Mesothelial cell of epicardium (in vitro differentiated cells): ENCODE measurements at regions not wholly inside any gene's neighbourhood (a gene's known extent, or its start where the extent isn't known, plus 50 kb on each side); places are given as distances from the start of the nearest gene placed in this dataset.

ENCODE experiments used
- DNase-seq, 2 experiments: peaks; one replicate each; pipeline ENCODE4 v3.0.0; 2021; ENCODE audit warnings: low spot score in 2 of 2; ENCODE audit not compliant: unreplicated experiment in 2 of 2
- H3K27ac Mint-ChIP-seq: 2 replicates; pipeline ENCODE4 v1.8.0; 2021; ENCODE audit warnings: mixed read lengths
- H3K27me3 Mint-ChIP-seq: 2 replicates; pipeline ENCODE4 v1.8.0; 2021; ENCODE audit warnings: low read depth, mixed read lengths
- H3K36me3 Mint-ChIP-seq: 2 replicates; pipeline ENCODE4 v1.8.0; 2021; ENCODE audit warnings: mixed read lengths
- H3K4me1 Mint-ChIP-seq: 2 replicates; pipeline ENCODE4 v1.8.0; 2021; ENCODE audit warnings: mixed read lengths
- H3K4me3 Mint-ChIP-seq: 2 replicates; pipeline ENCODE4 v1.8.0; 2021; ENCODE audit warnings: mild to moderate bottlenecking, moderate library complexity, mixed read lengths
- H3K9me3 Mint-ChIP-seq: 2 replicates; pipeline ENCODE4 v1.8.0; 2021; ENCODE audit warnings: mixed read lengths
- CTCF ChIP-seq: fragments of 200-600 bp; sonication (generic); IDR thresholded peaks from one replicate; pipeline ENCODE4 v1.5.0; 2021; ENCODE audit warnings: antibody characterized with exemption; ENCODE audit not compliant: unreplicated experiment

DNA sequence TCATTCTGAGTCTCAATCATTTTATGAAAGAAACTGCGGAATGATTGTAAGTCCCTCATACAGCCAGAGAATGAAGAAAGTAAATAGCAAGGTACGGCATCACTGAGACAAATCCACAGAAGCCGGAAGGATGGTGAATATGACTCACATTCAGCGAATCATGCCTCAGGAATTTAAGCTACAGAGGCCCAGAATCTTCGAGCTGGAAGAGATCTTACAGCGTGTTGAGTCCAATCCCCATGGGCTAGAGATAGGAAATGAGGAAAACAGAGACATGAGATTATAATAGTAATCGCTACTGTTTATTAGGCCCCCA is 173.2 kb downstream of the KIF18A start:
- H3K36me3 Mint-ChIP-seq: peaks cover 1% of the 10 kb centered on the region
- peaks cover 14% of the 10 kb centered on the region for H3K4me1 Mint-ChIP-seq
- H3K27ac Mint-ChIP-seq: peak overlapping the region; percentile 89

GRCh38 chr11:27933992-27934829 is 173.7 kb downstream of the KIF18A start:
- H3K4me3 Mint-ChIP-seq: no peak overlapping the region
- H3K27ac Mint-ChIP-seq: peak overlapping the region; percentile 89
- no peak for DNase-seq
- peaks cover 1% of the 10 kb centered on the region for H3K36me3 Mint-ChIP-seq
- no peak for TF ChIP-seq CTCF
- peaks cover 14% of the 10 kb centered on the region for H3K4me1 Mint-ChIP-seq
- no peaks in the 10 kb centered on the region for H3K27me3 Mint-ChIP-seq
- peaks cover 14% of the 10 kb centered on the region for H3K9me3 Mint-ChIP-seq

More for the DNA sequence above, 173.2 kb downstream of the KIF18A start:
- no peak for TF ChIP-seq CTCF
- Mint-ChIP-seq H3K27me3 (no peaks in the 10 kb centered on the region), H3K4me3 (no peak overlapping the region), H3K9me3 (peaks cover 14% of the 10 kb centered on the region)
- no peak for DNase-seq

DNA sequence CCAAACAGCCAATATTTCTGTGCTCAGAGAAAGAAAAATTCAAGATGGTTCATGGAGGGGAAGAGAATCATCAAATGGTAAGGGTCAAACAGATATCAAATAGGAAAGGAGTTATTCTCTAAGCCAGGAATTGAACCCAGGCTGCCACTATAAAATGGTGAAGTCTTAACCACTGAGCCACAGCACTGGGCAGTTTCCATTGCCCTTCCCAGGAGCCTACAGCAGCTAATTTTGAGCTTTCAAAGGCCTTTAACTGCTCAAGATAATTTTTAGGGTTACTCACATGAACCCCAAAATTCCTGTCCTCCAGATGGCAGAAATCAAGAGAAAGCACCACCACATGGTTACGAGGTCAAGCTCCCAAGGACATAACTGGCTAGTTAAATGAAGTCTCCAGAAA is 176.2 kb downstream of the KIF18A start:
- Mint-ChIP-seq H3K9me3 (no peaks in the 10 kb centered on the region), H3K27me3 (no peaks in the 10 kb centered on the region), H3K27ac (no peak overlapping the region), H3K36me3 (no peaks in the 10 kb centered on the region), H3K4me1 (peaks cover 17% of the 10 kb centered on the region), H3K4me3 (no peak overlapping the region)
- TF ChIP-seq CTCF: no peak
- no peak for DNase-seq

GRCh38 chr11:27930946-27931345 is 177.0 kb downstream of the KIF18A start:
- TF ChIP-seq CTCF: no peak
- DNase-seq: no peak
- no peaks in the 10 kb centered on the region for H3K9me3 Mint-ChIP-seq
- no peaks in the 10 kb centered on the region for H3K27me3 Mint-ChIP-seq
- peaks cover 17% of the 10 kb centered on the region for H3K4me1 Mint-ChIP-seq
- no peaks in the 10 kb centered on the region for H3K36me3 Mint-ChIP-seq
- no peak overlapping the region for H3K27ac Mint-ChIP-seq
- no peak overlapping the region for H3K4me3 Mint-ChIP-seq

DNA sequence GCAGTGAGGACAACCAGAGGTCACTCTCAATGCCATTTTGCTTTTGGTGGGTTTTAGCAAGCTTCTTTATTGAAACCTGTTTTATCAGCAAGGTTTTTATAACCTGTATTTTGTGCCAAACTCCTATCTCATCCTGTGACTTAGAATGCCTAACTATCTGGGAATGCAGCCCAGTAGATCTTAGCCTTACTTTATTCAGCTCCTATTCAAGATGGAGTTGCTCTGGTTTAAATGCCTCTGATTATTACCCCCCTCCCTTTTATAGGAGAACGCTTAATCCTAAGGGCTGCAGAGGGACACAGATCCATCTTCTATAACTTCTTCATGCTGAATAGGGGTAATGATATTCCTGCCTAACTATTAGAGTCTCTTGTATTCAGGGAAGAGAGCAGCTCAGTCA is 179.1 kb downstream of the KIF18A start:
- peaks cover 5% of the 10 kb centered on the region for H3K9me3 Mint-ChIP-seq
- H3K27me3 Mint-ChIP-seq: no peaks in the 10 kb centered on the region
- H3K27ac Mint-ChIP-seq: no peak overlapping the region
- no peak for TF ChIP-seq CTCF
- H3K4me1 Mint-ChIP-seq: peaks cover 4% of the 10 kb centered on the region
- no peaks in the 10 kb centered on the region for H3K36me3 Mint-ChIP-seq
- no peak overlapping the region for H3K4me3 Mint-ChIP-seq
- DNase-seq: no peak
